Smooth muscle cell (in vitro differentiated cells): ENCODE measurements at regions not wholly inside any gene's neighbourhood (a gene's known extent, or its start where the extent isn't known, plus 50 kb on each side); places are given as distances from the start of the nearest gene placed in this dataset.

ENCODE experiments used
- DNase-seq: peaks from one replicate; lab custom pipeline; 2025; ENCODE audit not compliant: unreplicated experiment; lab: John Stamatoyannopoulos, UW
- H2AFZ ChIP-seq: fragments of 200-600 bp; sonication (generic); 2 replicates; pipeline ENCODE4 v1.6.0; 2016; ENCODE audit warnings: antibody characterized with exemption, low read depth, mild to moderate bottlenecking
- H3F3A ChIP-seq: fragments of 200-600 bp; sonication (generic); 2 replicates; pipeline ENCODE4 v1.6.0; 2017; ENCODE audit warnings: antibody characterized with exemption, low read depth
- H3K27ac ChIP-seq: fragments of 200-600 bp; sonication (generic); 2 replicates; pipeline ENCODE4 v1.5.1; 2016; ENCODE audit warnings: low read depth, mild to moderate bottlenecking
- H3K27me3 ChIP-seq: fragments of 200-600 bp; sonication (generic); 2 replicates; pipeline ENCODE4 v1.6.1; 2016; ENCODE audit warnings: low read depth, mild to moderate bottlenecking
- H3K36me3 ChIP-seq: fragments of 200-600 bp; sonication (generic); 2 replicates; pipeline ENCODE4 v1.5.1; 2016; ENCODE audit warnings: low read depth
- H3K4me1 ChIP-seq: fragments of 200-600 bp; sonication (generic); 2 replicates; pipeline ENCODE4 v1.5.1; 2016; ENCODE audit warnings: low read depth
- H3K4me2 ChIP-seq: fragments of 200-600 bp; sonication (generic); 2 replicates; pipeline ENCODE4 v1.6.0; 2016; ENCODE audit warnings: mild to moderate bottlenecking
- H3K4me3 ChIP-seq: fragments of 200-600 bp; sonication (generic); 2 replicates; pipeline ENCODE4 v1.5.1; 2016; ENCODE audit warnings: mild to moderate bottlenecking
- H3K79me2 ChIP-seq: fragments of 200-600 bp; sonication (generic); 2 replicates; pipeline ENCODE4 v1.6.0; 2016; ENCODE audit warnings: low read depth, mild to moderate bottlenecking
- H3K9ac ChIP-seq: fragments of 200-600 bp; sonication (generic); 2 replicates; pipeline ENCODE4 v1.6.0; 2016; ENCODE audit warnings: low read depth
- H3K9me3 ChIP-seq: fragments of 200-600 bp; sonication (generic); replicated peaks from 2 replicates; pipeline ENCODE4 v1.5.1; 2016; ENCODE audit warnings: low read depth
- H4K20me1 ChIP-seq: fragments of 200-600 bp; sonication (generic); 2 replicates; pipeline ENCODE4 v1.6.0; 2016; ENCODE audit warnings: low read depth
- WGBS: methylation state at CpG from one replicate; pipeline ENCODE4 v1.1.7; 2016; ENCODE audit warnings: low lambda C conversion rate; 5-methylcytosine and 5-hydroxymethylcytosine counted together
- TF ChIP-seq, protein P1 (sequence below): fragments of 200-600 bp; sonication (generic); IDR thresholded peaks from 2 replicates; pipeline ENCODE4 v1.5.1; 2017; ENCODE audit warnings: borderline replicate concordance, mild to moderate bottlenecking, antibody characterized with exemption; ENCODE audit not compliant: insufficient read depth, poor library complexity, severe bottlenecking

- 62% methylated on average over 2 of the region's 2 CpGs for WGBS
- H3F3A ChIP-seq, result no peaks in the 10 kb centered on the region
- H3K36me3 ChIP-seq, result no peaks in the 10 kb centered on the region
- no peaks in the 10 kb centered on the region for H3K4me1 ChIP-seq
- H3K4me2 ChIP-seq, result no peak overlapping the region
- DNase-seq, result no peak
- TF ChIP-seq, protein P1, sequence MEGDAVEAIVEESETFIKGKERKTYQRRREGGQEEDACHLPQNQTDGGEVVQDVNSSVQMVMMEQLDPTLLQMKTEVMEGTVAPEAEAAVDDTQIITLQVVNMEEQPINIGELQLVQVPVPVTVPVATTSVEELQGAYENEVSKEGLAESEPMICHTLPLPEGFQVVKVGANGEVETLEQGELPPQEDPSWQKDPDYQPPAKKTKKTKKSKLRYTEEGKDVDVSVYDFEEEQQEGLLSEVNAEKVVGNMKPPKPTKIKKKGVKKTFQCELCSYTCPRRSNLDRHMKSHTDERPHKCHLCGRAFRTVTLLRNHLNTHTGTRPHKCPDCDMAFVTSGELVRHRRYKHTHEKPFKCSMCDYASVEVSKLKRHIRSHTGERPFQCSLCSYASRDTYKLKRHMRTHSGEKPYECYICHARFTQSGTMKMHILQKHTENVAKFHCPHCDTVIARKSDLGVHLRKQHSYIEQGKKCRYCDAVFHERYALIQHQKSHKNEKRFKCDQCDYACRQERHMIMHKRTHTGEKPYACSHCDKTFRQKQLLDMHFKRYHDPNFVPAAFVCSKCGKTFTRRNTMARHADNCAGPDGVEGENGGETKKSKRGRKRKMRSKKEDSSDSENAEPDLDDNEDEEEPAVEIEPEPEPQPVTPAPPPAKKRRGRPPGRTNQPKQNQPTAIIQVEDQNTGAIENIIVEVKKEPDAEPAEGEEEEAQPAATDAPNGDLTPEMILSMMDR, result no peak
- no peak overlapping the region for H3K4me3 ChIP-seq
- H3K27ac ChIP-seq, result no peak overlapping the region
- no peaks in the 10 kb centered on the region for H3K79me2 ChIP-seq
- H3K27me3 ChIP-seq, result no peaks in the 10 kb centered on the region
- no peak overlapping the region for H3K9ac ChIP-seq
- no peaks in the 10 kb centered on the region for H4K20me1 ChIP-seq
- no peak overlapping the region for H2AFZ ChIP-seq
- H3K9me3 ChIP-seq, result no peaks in the 10 kb centered on the region
Measured at GRCh38 chr1:239232921-239233320, 153.4 kb upstream of the CHRM3 start.

GRCh38 chr1:239228451-239228850 is 157.9 kb upstream of the CHRM3 start:
- Histone ChIP-seq H3K4me2 (no peak overlapping the region), H3K9me3 (peaks cover 10% of the 10 kb centered on the region), H2AFZ (no peak overlapping the region), H3K27me3 (no peaks in the 10 kb centered on the region), H3K4me3 (no peak overlapping the region), H3F3A (no peaks in the 10 kb centered on the region), H3K36me3 (no peaks in the 10 kb centered on the region), H3K79me2 (no peaks in the 10 kb centered on the region), H3K4me1 (no peaks in the 10 kb centered on the region), H4K20me1 (no peaks in the 10 kb centered on the region), H3K27ac (no peak overlapping the region), H3K9ac (no peak overlapping the region)
- DNase-seq, result no peak
- TF ChIP-seq, protein P1, result no peak

DNA sequence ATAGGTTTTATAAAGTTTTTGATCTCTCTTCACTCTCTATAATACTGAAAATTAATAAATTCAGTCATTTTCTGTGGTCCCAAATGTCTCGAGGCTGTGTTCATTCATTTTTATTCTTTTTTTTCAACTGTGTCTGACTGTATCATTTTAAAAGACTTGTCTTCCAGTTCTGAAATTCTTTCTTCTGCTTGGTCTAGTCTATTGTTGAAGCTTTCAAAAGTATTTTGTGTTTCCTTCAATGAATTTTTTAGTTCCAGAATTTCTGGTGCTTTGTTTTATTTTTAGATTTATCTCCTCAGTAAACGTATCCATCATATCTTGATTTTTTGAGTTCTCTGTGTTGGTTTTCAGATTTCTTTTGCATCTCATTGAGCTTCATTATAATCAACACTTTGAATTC is 161.0 kb upstream of the CHRM3 start:
- Histone ChIP-seq H3F3A (no peaks in the 10 kb centered on the region), H3K4me2 (no peak overlapping the region), H3K9me3 (peaks cover 24% of the 10 kb centered on the region), H2AFZ (no peak overlapping the region), H3K27me3 (no peaks in the 10 kb centered on the region), H3K27ac (no peak overlapping the region), H3K9ac (no peak overlapping the region), H3K4me3 (no peak overlapping the region), H3K36me3 (no peaks in the 10 kb centered on the region), H3K4me1 (no peaks in the 10 kb centered on the region), H4K20me1 (no peaks in the 10 kb centered on the region), H3K79me2 (no peaks in the 10 kb centered on the region)
- TF ChIP-seq, protein P1, result no peak
- no peak for DNase-seq
- 87% methylated on average over 2 of the region's 2 CpGs for WGBS

DNA sequence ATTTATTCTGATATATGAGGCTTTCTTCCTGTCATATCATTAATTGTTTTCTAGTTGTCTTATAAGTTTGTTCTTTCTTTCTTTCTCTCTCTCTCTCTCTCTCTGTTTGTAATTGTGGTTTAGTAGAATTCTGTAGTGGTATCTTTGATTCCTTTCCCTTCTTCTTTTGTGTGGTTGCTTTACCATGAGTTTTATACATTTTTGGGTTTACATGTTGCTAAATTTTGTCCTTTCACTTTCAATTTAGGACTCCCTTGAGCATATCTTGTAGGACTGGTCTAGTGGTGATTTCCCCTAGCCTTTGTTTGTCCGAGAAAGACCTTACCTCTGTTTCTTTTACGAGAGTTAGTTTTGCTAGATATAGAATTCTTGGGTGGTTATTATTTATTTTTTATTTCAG is 162.3 kb upstream of the CHRM3 start:
- Histone ChIP-seq H3K79me2 (no peaks in the 10 kb centered on the region), H3F3A (no peaks in the 10 kb centered on the region), H3K4me1 (no peaks in the 10 kb centered on the region), H4K20me1 (no peaks in the 10 kb centered on the region), H3K4me2 (no peak overlapping the region), H3K4me3 (no peak overlapping the region), H3K9me3 (peaks cover 24% of the 10 kb centered on the region), H3K36me3 (no peaks in the 10 kb centered on the region), H2AFZ (no peak overlapping the region), H3K27me3 (no peaks in the 10 kb centered on the region), H3K27ac (no peak overlapping the region), H3K9ac (no peak overlapping the region)
- 88% methylated on average over 2 of the region's 2 CpGs for WGBS
- DNase-seq, result no peak
- TF ChIP-seq, protein P1, result no peak
